ENCODE measurements at regions not wholly inside any gene's neighbourhood (a gene's known extent, or its start where the extent isn't known, plus 50 kb on each side); places are given as distances from the start of the nearest gene placed in this dataset.
"Not testable (repeated sequence)": the region's sequence is repeated elsewhere in the genome, so short reads cannot be mapped to it uniquely, and the experiment has no call there.

DNA sequence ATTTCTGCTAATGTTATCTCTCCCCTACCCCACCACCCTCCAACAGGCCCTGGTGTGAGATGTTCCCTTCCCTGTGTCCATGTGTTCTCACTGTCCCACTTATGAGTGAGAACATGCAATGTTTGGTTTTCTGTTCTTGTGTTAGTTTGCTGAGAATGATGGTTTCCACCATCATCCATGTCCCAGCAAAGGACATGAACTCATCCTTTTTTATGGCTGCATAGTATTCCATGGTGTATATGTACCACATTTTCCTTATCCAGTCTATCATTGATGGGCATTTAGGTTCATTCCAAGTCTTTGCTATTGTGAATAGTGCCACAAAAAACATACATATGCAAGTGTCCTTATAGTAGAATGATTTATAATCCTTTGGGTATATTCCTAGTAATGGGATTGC lies 104.5 kb downstream of the ZNF33B start:
- DNase-seq (ENCODE audit: low read depth, low spot score): not testable (repeated sequence)

DNA sequence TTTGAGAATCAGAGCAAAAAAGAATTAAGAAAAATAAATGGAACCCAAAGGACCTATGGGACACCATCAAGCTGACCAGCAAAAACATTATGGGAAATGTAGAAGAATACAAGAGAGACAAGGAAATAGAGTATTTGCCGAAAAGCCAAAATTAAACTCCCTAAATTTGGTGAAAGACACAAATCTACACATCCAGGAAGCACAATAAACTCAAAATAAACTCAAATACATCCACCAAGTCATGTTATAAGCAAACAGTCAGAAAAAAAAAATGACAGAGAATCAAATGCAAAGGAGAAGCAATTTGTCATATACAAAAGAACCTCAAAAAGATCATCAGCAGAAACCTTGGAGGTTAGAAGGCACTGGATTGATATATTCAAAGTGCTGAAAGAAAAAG lies 105.4 kb downstream of the ZNF33B start:
- no peak for DNase-seq (ENCODE audit: low read depth, low spot score)

DNA sequence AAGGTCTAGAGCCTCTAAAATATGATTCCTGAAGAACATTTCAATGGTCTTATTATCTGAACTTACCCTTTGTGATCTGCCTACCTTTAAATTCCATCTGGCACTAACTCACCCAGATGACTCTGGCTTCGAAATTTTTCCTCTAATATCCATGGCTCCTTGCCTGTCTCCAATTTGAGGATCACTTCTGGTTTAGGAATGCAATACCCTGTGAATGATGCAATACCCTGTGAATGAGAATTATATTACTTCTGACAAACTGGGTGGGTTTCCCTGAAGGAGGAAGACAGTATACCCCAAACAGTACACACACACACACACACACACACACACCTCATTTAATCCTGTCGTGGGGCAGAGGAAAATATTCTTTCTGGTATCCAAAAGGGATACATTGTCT lies 115.3 kb downstream of the ZNF33B start:
- no peak for DNase-seq (ENCODE audit: low read depth, low spot score)

- no peak for DNase-seq (ENCODE audit: low read depth, low spot score)
These were observed 118.5 kb downstream of the ZNF33B start for GRCh38 chr10:42519761-42520460.

GRCh38 chr10:42519079-42519478 lies 119.3 kb downstream of the ZNF33B start:
- no peak for DNase-seq (ENCODE audit: low read depth, low spot score)

- DNase-seq (ENCODE audit: low read depth, low spot score): no peak
These were observed 124.4 kb downstream of the ZNF33B start for GRCh38 chr10:42513921-42514320.

DNA sequence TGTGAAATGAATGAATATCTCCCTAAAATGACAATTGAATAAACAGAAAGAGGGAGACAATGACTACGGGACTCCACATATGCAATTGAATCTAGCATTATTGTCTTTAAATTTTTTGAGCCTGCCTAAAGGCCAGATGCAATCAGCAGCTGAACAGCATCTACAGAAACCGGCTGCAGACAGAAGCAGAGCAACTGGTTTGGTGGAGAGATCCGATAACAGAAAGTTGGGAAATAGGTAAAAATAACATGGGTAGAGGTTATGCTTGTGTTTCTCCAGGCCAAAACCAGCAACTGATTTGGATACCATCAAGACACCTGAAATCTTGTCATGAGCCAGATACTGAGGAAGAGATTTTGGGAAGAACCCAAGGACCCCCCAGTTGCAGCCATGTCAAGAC lies 146.6 kb downstream of the ZNF33B start:
- DNase-seq (ENCODE audit: low read depth, low spot score): no peak

DNA sequence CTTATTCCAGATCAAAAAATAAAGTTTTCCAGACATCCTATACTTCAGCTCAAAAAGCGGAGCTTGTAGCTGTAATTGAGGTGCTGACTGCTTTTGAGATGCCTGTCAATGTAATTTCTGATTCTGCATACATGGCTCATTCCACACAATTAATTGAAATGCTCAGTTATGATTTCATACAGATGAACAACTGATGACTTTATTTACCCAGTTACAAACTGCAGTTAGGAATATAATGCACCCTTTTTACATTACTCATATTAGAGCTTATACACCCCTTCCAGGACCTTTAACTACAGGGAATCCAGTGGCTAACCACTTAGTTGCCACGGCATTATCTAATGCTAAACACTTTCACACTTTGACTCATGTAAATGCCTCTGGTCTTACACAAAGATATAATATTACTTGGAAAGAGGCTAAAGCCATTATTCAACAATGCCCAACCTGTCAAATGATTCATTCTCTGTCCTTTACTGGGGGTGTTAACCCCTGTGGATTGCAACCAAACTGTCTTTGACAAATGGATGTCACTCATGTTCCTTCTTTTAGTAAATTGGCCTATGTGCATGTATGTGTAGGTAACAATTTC lies 147.3 kb downstream of the ZNF33B start:
- no peak for DNase-seq (ENCODE audit: low read depth, low spot score)

- no peak for DNase-seq (ENCODE audit: low read depth, low spot score)
These were observed 148.0 kb downstream of the ZNF33B start for GRCh38 chr10:42490368-42490767.

GRCh38 chr10:42488416-42488815 lies 150.0 kb downstream of the ZNF33B start:
- no peak for DNase-seq (ENCODE audit: low read depth, low spot score)

- DNase-seq (ENCODE audit: low read depth, low spot score): no peak
These were observed 156.0 kb downstream of the ZNF33B start for GRCh38 chr10:42482411-42482810.

DNA sequence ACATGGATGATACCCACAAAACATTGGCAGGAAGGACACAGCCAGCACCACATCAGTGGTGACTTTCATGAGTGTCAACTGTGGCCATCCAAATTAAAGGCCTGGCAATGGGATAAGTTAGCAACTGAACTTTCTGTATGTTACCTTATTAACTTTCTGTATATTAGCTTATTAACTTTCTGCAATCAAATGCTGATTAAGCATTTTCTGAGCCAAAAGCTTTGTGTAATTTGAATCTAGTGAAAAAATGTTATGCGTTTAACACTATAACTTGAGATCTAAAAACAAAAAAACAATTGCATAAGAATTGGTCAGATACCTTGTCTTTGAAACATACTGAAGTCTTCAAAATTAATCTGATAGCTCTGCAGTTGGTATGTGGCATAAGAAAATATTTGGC lies 159.3 kb downstream of the ZNF33B start:
- DNase-seq (ENCODE audit: low read depth, low spot score): no peak

DNA sequence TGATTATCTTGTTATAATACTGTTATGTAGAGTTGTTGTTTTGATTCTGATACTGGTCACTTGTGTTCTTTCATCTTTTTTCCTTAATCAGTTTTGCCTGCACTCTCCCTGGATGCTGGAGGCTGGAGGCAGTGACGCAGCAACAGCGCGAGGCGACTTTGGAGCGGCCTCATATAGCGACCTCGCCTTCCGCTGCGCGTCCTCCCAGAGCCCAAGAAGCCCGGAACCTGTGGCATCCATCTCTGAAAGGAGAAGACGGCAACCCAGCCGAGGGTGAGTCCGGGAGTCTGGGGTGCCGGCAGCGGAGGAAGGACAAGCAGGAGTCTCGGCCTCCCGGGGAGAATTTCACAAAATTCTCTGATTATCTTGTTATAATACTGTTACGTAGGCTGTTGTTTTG lies 161.2 kb downstream of the ZNF33B start:
- no peak for DNase-seq (ENCODE audit: low read depth, low spot score)

GRCh38 chr10:42476101-42476500 lies 162.3 kb downstream of the ZNF33B start:
- no peak for DNase-seq (ENCODE audit: low read depth, low spot score)

DNA sequence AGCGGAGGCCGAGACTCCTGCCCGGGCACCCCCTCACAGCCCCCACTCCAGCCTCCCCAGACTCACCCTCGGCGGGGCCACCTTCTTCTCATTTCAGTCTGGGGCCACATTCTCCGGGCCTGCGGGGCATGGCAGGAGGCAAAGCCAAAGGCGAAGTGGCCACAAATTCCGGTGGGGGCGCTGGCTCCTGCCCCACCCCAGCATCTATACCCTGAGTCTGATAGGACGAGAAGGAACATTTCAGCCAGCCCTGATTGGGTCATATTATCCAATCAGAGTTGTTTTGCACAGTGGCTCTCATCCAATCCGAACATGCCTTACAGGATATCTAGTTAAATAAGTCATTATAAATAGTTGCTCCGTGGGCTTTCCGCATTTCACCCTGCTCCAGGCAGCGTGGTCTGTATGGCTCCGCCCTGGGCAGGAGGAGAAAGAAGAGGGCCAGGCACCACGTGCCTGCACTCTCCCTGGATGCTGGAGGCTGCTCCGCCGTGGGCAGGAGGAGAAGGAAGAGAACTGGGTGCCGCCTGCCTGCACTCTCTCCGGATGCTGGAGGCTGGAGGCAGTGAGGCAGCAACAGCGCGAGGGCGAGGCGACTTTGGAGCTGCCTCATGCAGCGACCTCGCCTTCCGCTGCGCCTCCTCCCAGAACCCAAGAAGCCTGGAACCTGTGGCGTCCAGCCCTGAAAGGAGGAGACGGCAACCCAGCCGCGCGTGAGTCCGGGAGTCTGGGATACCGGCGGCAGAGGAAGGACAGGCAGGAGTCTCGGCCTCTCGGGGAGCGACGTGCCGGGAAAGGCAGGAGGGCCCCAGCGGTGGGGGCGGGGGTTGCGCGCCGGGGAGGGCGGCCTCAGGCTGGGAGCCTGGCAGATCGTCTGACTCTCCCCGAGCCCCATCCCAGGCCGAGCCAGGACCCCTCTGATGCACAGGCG lies 162.9 kb downstream of the ZNF33B start:
- DNase-seq (ENCODE audit: low read depth, low spot score): no peak

GRCh38 chr10:42454313-42454712 lies 184.1 kb downstream of the ZNF33B start:
- DNase-seq (ENCODE audit: low read depth, low spot score): no peak

GRCh38 chr10:42431095-42431494 lies 207.3 kb downstream of the ZNF33B start:
- DNase-seq (ENCODE audit: low read depth, low spot score): no peak

GRCh38 chr10:42428534-42428933 lies 209.8 kb downstream of the ZNF33B start:
- no peak for DNase-seq (ENCODE audit: low read depth, low spot score)

DNA sequence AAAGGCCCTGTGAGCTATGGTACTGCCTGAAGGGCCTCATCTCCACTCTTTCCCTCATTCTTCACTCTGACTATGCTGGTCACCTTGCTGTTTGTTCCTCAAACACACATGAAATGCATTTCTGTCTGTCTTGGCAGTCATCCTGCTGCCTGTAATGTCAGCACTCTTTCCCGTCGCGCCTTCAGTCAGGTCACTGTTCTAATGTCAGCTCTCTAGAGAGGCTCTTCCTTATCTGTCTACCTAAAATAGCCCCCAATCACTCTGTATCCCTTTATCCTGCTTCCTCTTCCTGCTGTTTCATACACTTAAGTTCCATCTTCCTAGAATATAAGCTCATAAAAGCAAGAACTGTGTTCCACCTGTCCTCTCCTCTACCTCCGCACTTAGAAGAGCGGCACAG lies 215.5 kb downstream of the ZNF33B start:
- no peak for DNase-seq (ENCODE audit: low read depth, low spot score)

- DNase-seq (ENCODE audit: low read depth, low spot score): no peak
These were observed 216.6 kb downstream of the ZNF33B start for GRCh38 chr10:42421812-42422211.

DNA sequence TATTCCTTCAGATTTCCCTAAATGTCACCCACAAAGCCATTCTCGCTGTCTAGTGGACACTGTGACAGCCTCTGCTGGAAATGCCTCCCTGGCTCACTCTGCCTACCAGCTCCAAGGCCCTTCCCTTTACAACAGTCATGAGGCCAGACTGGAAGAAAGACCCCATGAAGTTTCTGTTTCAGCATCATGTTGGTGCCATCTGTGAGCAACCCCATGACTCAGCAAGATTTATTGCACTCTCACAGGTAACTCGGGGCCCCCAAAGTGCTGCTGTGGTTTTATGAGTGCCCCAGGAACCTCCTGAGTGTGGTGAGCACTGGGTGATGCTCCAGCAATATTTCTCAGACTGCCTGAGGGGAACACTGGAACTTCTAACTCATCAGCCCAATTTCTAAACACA lies 218.6 kb downstream of the ZNF33B start:
- no peak for DNase-seq (ENCODE audit: low read depth, low spot score)

- DNase-seq (ENCODE audit: low read depth, low spot score): no peak
These were observed 257.3 kb downstream of the ZNF33B start for GRCh38 chr10:42380926-42381547.
